Amygdala (tissue), 56 donors: ENCODE measurements at regions not wholly inside any gene's neighbourhood (a gene's known extent, or its start where the extent isn't known, plus 50 kb on each side); places are given as distances from the start of the nearest gene placed in this dataset.
"Not testable (repeated sequence)": the region's sequence is repeated elsewhere in the genome, so short reads cannot be mapped to it uniquely, and the experiment has no call there.

ENCODE experiments used
- DNase-seq, 56 donors: peaks; one replicate each; lab custom pipeline; 2025; lab: John Stamatoyannopoulos, UW

DNA sequence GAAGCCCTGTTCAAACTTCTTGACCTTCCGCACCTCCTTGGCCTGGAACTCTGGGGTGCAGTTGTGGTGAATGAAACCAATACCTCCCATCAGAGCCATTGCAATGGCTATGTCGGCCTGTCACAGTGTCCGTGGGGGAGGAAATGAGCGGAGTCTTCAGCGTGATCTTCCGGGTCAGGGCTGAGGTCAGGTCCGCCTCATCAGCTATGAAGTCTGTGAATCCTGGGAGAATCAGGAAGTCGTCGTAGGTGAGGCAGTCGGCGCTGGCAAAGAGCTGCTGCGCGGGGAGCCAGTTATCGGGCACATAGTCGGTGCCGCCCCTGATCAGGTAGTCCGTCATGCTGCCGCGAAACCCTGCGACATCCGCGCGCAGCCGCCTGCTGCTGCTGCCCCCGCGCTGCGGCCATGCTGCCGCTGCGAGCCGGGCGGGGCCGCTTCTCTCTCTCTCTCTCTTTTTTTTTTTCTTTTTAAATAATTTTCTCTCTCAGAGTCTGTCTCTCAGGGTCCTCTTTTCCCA lies 154.1 kb upstream of the ZSWIM2 start:
- no peak for DNase-seq

DNA sequence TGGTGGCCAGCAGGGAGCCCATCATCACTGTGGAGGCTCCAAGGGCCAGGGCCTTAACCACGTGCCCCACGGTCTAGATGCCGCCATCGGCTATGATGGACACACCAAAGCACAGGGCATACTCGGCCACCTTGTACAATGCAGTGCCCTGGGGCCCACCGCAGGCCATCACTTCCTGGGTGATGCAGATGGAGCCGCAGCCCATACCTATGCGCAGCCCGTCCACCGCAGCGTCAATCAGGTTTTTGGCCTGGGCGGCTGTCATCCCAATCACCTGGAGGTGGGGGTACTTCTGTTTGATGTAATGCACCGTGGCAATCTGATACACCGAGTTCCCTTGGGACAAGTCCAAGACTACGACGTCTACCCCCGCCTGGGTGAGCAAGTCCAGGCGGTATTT lies 153.3 kb upstream of the ZSWIM2 start:
- no peak for DNase-seq

DNA sequence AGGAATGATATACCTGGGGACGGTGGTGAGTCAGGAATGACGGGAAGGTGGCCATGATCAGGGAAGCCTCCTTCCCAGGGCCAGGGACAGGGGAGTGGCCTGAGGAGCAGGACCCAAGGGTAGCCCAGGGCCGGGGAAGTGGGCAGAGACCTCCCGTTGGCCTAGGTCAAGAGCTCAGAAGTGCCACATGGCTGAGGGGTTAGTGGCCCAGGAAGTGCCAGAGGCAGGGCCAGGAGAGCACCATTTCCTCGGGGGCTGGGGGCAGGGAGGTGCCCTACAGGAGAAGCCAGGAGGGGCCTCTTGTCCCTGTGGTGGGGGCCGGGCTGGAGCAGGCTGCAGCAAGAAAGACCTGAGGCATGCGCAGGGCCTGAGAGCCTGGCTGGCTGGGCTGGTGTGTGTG lies 152.3 kb upstream of the ZSWIM2 start:
- no peak for DNase-seq

DNA sequence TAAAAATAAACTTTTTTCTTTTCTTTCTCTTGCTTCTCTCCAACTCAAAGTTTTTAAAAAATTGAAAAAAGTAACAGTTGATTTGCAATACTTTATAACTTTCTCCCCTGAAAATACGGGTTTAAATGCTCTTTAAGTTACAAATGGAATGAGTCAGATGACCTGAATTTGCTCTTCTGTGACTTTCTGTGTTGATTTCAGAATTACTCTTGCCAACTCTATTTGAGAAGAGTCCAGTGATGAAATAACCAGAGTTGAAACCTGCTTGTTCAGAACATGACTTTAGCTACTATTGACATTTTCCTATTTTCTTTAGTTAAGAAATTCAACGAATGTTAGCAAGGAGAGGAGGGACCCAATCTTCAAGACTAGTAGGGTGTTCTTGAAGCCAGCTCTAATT lies 146.1 kb upstream of the ZSWIM2 start:
- no peak for DNase-seq

DNA sequence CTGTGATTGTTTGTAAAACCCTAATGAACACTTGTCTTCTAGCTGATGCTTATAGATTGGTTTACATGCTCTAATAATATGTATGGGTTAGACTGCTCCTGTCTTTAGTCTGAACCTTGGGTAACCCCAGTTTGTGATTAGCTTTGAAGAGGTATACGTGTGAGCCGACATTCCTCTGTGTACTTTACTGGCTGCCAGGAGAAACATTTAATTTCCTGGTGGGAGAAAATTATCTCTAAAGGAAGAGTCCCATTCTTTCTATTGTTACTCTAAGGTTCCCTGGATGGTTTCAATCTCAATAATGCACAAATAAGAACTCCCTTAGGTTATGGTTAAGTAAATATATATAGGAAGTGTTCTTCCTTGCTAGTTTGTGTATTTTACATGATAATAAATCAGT lies 143.6 kb upstream of the ZSWIM2 start:
- no peak for DNase-seq

DNA sequence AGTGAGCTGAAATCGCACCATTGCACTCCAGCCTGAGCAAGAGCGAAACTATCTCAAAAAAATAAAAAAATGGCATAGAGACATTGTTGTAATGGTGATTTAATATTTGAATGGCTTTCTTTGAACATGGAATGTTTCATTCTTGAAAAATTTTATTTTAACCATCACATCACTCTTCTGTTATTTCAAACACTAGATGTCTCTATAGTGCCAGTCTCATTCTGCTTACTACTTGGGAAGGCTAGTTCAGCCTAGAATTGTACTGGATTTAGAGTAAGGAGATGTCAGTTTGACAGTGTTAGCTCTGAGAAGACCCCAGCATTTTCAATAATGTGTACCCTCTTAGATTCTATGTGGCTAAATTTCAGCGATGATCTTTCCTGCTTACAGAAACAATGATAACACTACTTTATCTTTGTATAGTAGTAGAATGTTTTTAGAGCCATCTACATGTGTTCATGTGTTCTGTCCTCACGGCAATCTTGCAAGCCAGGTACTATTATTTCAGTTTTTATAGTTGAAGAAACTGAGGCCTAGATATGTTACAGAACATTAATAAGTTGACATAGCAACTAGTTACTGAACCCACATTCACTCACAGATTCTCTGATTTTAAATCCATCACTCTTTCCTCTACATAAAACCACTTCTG lies 142.9 kb upstream of the ZSWIM2 start:
- no peak for DNase-seq

DNA sequence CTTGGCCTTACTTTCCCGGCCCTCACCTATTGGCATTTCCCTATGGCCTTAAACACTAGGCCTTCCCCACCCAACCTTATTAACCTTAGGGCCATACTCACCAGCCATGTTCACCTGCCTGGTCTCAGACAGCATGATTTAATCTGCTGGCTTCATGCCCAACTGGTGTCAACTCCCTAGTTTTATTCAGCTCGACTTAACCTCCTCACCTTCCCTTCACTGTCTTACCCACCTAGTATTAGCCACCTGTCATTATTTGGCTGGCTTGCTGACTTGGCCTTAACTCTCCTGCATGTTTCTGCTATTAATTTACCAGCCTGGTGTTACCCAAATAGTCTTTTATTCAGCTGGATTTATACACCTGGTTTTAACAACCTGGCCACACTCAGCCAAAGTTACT lies 136.0 kb upstream of the ZSWIM2 start:
- no peak for DNase-seq

DNA sequence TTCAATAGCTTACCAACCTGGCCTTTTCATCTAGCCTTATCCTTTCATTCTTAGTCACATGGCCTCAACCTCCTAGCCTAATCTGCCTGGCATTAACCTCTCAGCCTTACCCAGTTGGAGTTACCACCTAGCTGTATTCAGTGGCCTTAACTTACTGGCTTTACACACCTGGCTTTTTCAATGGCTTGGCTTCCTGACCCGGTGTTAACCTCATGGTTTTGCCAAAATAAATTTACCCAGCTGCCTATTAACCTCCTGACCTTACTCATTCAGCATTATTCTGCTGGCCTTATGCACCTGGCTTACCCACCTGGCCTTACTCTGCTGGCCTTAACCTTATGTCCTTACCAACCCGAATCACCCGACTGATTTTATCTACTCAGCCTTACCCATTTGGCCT lies 135.5 kb upstream of the ZSWIM2 start:
- no peak for DNase-seq

DNA sequence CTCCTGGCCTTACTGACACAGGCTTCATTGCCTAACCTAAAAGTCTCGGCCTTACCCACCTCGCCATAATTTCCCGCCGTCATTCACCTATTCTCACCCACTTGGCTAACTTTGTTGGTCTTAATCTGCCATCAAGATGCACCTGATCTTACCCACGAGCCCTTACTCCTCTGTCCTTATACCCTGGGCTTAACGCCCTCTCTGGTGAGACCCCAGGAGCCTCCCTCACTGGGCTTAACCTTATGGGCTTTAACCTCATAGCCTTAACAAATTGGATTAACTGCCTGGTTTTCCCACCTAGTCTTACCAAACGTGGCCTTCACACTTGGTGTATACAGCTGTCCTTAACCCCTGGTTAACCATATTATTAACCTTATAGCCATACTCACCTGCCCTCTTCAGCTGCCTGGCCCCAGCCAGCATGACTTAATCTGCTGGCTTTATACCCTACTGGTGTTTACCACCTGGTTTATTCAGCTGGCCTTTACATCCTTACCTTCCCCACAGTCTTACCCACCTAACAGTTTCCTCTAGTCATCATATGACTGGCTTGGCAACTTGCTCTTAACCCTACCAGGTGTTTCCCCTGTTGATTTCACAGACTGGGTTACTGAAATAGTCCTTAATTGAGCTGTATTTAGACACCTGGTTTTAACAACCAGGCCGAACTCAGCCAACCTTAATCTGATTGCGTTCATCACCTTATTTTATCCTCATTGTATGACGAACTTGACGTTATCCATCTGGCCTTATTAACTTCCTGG lies 132.0 kb upstream of the ZSWIM2 start:
- DNase-seq, result no peak

DNA sequence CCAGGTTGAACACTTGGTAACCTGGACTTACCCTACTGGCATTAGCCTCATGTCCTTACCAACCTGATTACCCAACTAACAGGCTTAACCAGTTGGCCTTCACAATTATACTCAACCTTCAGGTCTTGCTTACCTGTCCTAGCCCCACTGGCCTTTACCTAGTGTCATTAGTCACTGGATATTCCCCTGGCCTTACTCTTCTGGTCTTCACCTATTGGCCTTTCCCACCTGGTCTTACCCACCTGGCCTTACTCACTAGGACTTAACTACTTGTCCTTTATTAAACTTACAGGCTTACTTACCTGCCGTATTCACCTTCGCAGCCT lies 131.1 kb upstream of the ZSWIM2 start:
- no peak for DNase-seq

DNA sequence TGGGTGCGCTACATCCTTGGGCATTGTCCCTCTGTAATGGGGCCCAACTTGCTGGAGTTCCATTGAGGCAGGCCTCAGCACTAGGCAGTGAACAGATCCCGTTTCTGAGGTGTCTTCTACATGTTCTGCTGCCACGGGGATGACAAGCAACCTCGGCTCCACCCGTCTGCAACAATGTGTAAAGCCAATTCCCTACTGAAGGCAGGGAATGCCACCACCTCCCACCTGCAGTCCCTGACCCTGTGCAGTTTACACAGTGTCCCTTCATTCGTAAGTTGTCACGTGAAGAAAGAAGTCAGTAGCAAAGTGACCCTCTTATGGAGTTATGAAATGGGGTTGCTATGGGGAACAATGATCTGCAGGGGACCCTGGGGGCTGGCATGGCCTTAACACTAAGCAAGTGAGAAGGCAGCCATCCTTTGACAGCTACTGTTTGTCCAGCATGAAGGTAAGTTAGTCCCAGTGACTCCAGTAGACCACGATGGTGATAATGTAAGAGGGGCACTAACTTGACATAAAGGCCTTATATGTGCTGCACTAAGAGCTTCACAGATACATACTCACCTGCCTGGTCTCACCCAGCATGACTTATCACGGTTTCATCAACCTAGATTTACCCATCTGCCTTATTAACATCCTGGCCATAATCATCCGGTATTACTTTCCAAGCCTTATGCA lies 130.6 kb upstream of the ZSWIM2 start:
- DNase-seq, result no peak

DNA sequence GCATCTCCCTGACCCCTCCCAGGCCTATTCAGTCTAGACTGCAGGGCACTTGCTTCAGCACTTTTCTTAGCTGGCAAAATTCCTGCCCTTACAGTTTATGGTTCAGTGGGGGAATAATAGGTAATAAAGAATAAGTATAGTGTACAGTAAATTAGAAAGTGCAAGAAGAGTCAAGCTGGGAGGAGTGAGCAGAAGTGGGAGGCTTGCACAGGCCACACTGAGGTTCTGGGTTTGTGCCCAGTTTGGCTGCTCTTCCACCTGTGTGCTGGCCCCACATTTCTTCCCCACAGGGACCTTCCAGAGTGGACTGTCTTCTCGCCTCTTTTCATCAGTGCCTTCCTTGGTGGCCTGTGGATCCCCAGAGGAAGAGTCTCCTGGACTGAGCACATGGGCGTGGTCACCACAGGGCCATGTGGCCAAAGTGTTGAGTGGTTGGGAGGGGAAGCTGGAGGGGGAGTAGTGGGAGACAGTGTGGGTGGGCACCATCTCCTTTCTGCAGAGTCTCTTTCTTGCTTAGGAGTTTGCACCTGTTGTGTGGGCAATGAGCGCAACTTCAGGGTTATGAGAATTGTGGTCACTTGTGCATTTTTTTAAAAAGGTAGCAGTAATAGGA lies 128.6 kb upstream of the ZSWIM2 start:
- no peak for DNase-seq

DNA sequence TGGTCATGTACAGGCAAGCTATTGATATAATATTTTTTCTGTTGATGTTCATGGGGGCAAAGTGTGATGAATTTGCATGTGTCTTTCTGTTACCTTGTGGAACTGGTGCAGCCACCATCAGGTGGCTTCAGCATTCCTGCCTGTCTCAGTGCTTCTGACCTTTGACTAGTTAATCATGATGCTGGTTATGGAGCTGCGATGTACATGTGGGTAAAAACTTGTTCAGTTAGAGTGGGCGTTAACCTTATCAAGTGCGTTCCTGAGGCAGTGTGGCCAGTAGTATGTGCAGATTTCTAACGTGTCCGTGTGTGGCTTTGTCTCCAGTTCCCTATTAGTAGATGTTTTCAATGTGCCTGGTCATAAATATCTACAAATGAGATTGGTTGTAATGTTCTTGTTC lies 127.4 kb upstream of the ZSWIM2 start:
- no peak for DNase-seq

DNA sequence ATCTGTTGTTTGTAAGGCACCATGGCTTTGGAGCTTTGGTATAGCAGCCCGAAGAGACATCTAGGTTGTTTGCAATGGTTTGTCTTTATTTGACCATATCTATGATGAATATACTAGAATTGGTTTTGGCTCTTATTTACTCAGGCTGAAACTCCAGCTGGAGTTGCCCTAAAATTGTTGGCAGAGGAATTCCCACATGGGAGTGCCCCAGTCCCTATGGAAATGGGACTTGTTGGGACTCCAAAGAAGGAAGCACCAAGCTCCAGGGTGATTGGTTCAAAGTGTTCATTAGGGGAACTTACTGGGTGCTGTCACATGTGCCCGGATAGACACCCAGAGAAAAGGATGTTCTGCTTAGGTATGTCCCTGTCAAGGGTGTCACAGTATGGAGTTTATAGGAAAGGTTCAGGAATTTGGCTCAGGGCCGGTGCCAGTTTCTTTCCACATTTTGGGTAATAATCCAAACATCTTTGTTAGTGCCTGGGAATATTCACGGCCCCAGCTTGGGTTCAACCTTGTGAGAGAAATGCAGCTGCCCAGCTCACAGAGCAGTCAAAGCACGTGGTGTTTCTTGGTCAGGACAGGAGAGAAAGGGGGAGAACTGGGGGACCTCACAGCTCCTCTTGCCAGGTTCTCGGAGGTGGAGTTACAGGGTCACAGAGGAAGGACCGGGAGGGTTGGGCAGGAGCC lies 123.5 kb upstream of the ZSWIM2 start:
- no peak for DNase-seq

DNA sequence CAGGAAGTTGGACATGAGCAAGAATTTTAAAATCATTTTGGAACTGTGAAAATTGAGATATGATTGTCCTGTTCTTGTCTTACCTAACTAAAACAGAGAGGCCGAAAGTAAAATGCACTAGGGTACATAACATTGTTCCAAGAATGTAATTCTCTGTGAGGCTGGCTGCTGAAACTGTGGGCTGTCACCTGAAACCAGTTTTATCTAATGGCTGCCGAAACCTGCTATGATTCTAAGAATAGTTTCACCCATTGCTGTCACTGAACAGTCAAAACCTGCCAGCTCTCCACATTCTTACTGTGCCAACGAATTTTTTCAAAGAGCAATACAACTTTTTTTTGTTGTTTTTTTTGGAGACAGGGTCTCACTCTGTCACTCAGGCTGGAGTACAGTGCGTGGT lies 119.3 kb upstream of the ZSWIM2 start:
- DNase-seq, result no peak

DNA sequence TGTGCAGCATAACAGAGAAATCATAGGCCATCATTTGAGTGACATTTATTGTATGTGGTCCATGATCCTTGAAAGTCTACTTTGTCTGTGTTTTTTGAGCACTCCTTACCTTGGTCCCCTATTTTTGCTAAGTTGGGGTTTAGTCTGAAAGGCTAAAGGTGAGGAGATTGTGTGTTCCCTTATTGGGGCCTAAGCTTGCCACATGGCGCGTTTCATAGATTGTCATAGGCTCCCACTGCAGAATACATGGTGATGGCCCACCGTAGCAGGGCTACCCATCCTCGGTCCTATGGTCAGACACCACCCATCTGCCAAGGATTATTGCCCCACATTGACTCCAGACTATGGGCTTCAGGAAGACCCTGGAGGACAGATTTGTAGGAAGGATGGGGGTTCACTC lies 117.0 kb upstream of the ZSWIM2 start:
- DNase-seq, result no peak

DNA sequence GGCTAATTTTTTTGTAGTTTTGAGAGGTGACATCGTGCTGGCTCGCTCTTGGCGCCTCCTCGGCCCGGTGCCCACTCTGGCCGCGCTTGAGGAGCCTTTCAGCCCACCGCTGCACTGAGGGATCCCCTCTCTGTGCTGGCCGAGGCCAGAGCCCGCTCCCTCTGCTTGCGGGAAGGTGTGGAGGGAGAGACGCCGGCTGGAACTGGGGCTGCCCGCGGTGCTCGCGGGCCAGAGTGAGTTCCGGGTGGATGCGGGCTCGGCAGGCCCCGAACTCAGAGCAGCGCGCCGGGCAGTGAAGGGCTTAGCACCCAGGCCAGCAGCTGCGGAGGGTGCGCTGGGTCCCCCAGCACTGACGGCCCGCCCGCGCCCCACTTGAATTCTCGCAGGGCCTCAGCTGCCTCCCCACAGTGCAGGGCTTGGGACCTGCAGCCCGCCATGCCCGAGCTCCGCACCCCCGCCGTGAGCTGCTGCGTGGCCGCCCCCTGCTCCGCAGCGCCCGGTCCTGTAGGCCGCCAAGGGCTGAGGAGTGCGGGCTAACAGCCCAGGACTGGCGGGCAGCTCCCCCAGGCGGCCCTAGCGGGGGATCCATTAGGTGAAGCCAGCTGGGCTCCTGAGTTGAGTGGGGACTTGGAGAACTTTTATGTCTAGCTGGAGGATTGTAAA lies 113.2 kb upstream of the ZSWIM2 start:
- no peak for DNase-seq

DNA sequence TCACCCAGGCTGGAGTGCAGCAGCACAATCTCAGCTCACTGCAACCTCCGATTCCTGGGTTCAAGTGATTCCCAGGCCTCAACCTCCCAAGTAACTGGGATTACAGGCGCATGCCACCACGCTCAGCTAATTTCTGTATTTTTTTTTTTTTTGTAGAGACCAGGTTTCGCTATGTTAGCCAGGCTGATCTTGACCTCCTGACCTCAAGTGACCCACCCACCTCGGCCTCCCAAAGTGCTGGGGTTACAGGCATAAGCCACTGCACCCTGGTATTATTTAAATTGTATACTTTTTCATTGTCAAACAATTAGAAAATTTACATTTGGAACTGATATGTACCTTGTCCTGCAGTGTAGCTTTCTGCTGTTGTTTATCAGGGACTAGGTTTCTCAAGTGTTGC lies 111.3 kb upstream of the ZSWIM2 start:
- DNase-seq, result not testable (repeated sequence)

DNA sequence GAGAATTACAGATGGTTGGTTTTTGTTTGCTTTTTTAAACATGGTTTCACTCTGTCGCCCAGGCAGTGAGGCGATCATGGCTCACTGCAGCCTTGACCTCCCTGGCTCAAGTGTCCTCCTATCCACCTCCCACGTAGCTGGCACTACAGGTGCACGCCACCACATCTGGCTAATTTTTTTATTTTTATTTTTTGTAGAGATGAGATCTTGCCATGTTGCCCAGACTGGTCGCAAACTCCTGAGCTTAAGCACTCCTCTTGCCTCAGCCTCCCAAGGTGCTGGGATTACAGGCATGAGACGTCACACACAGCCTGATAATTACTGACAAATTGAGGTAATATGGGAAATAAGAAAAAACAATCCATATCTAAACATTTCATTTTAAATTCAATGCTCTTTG lies 110.5 kb upstream of the ZSWIM2 start:
- no peak for DNase-seq

DNA sequence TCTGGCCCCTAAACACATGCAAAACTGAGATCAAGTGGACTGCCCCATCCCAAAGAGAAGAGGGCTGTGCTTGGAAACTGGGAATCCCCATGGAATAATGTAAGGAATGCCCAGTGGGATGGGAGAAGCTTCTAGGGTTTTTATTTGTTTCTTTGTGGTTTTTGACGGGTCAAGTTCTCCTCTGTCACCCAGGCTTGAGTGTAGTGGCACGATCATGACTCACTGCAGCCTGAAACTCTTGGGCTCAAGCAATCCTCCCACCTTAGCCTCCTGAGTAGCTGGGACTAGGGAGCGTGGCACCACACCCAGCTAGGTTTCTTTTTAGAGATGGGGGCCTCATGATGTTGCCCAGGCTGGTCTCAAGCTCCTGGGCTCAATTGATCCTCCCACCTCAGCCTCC lies 101.7 kb upstream of the ZSWIM2 start:
- no peak for DNase-seq
